Psoas muscle (tissue), 7 donors: ENCODE measurements at regions not wholly inside any gene's neighbourhood (a gene's known extent, or its start where the extent isn't known, plus 50 kb on each side); places are given as distances from the start of the nearest gene placed in this dataset.
"Not testable (repeated sequence)": the region's sequence is repeated elsewhere in the genome, so short reads cannot be mapped to it uniquely, and the experiment has no call there.

Experiments used
- ATAC-seq, 4 donors: fragments of 200-7000 bp; cut with Tn5 transposase; one replicate each; pipeline ENCODE4 v1.9.1; 2020; ENCODE audit warnings: moderate library complexity in 3 of 4, mild to moderate bottlenecking in 2 of 4
- DNase-seq, 2 donors: peaks; one replicate each; pipeline ENCODE4 v3.0.0-alpha.2; 2020
- H3K27ac ChIP-seq: fragments of 200-600 bp; one replicate; pipeline ENCODE4 v1.8.0; 2022
- H3K27me3 ChIP-seq, 3 donors: fragments of 200-600 bp in 1 of 3; one replicate each; pipeline versions ENCODE4 v1.6.1 to v1.8.0; 2013 to 2022; ENCODE audit warnings: low read length in 2 of 3, mild to moderate bottlenecking in 2 of 3, moderate library complexity in 1 of 3; ENCODE audit not compliant: insufficient read depth in 3 of 3
- H3K36me3 ChIP-seq, 2 donors: fragments of 200-600 bp in 1 of 2; one replicate each; pipeline versions ENCODE4 v1.6.1 to v1.8.0; 2013 to 2022; ENCODE audit warnings: low read depth in 1 of 2, mild to moderate bottlenecking in 1 of 2, moderate library complexity in 1 of 2; ENCODE audit not compliant: insufficient read depth in 1 of 2
- H3K4me1 ChIP-seq: fragments of 200-600 bp; one replicate; pipeline ENCODE4 v1.8.0; 2022
- H3K4me3 ChIP-seq: fragments of 200-600 bp; one replicate; pipeline ENCODE4 v1.8.0; 2022; ENCODE audit warnings: mild to moderate bottlenecking
- H3K9me3 ChIP-seq: fragments of 200-600 bp; one replicate; pipeline ENCODE4 v1.8.0; 2022
- CTCF ChIP-seq: fragments of 200-600 bp; IDR thresholded peaks from one replicate; pipeline ENCODE4 v1.8.0; 2022; ENCODE audit warnings: antibody characterized with exemption
- WGBS, 3 donors: extraction: QIAGEN DNeasy Blood & Tissue Kit; methylation state at CpG; one replicate each; pipeline versions ENCODE4 v1.1.6 to v1.1.7; 2013; 5-methylcytosine and 5-hydroxymethylcytosine counted together
- intact Hi-C, 2 donors: fragments of 100-400 bp; cut with DNase I; formaldehyde crosslinking; loops; one replicate each; pipeline versions ENCODE4 v1.11.0 to v1.14.2; 2022
- donor health status: healthy with polysubstance abuse.
- donor health status: DM: no; HTN: no; CAD: no; lungs with moderate emphysema.
- donor health status: Bipolar disorder and iron deficiency.
- donor health status: healthy.
- donor health status: DM: yes; HTN: yes; CAD: no.
- donor health status: DM: no; HTN: no; CAD: no.
- donor health status: DM: yes; HTN: yes; CAD: no.

GRCh38 chr6:140202964-140203515, 828.6 kb upstream of the CITED2 start:
- Histone ChIP-seq H3K27ac (no peak overlapping the region), H3K27me3 (no peaks in the 10 kb centered on the region), H3K36me3 (no peaks in the 10 kb centered on the region), H3K4me3 (no peak overlapping the region), H3K4me1 (peaks cover 7% of the 10 kb centered on the region), H3K9me3 (no peaks in the 10 kb centered on the region)
- DNase-seq (no peak), ATAC-seq (no peak)
- intact Hi-C loops = no loop called here
- no peak for TF ChIP-seq CTCF
- WGBS, 3 donors = 68 to 73% (median 70%) methylated on average over 2 of the region's 2 CpGs

DNA sequence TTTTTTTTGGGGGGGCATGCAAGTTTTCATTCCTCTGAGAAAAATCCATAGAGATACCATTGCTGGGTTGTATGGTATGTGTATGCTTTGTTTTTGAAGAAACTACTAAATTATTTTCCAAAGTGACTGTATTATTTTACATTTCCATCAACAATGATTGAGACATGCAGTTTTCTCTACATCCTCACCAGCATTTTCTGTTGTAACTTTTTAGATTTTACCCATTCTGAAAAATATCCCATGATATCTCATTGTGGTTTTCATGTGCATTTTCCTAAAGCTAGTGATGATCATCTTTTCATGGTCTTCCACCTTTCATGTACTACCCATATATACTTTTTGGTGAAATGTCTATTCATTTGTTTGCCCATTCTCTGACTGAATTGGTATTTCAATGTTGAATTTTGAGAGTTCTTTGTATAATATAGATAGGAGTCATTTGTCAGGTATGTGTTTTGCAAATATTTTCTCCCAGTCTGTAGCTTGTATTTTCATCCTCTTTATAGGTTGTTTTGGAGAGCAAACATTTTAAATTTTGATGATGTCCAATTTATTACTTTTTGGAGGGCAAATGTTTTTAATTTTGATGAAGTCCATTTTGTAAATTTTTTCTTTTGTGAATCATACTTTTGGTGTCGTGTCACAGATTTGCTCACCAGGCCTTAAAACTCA, 827.5 kb upstream of the CITED2 start:
- no peak for TF ChIP-seq CTCF
- Histone ChIP-seq H3K36me3 (no peaks in the 10 kb centered on the region), H3K27me3 (no peaks in the 10 kb centered on the region), H3K9me3 (no peaks in the 10 kb centered on the region), H3K4me1 (peaks cover 7% of the 10 kb centered on the region), H3K27ac (no peak overlapping the region), H3K4me3 (no peak overlapping the region)
- ATAC-seq = no peak
- intact Hi-C loops = no loop called here
- no peak for DNase-seq
- WGBS, 3 donors = 92 to 100% (median 95%) methylated on average over 1 of the region's 1 CpG

- TF ChIP-seq CTCF = no peak
- no peak overlapping the region for H3K4me3 ChIP-seq
- no peaks in the 10 kb centered on the region for H3K4me1 ChIP-seq
- 98 to 100% (median 99%) methylated on average over 2 of the region's 2 CpGs for WGBS, 3 donors
- H3K36me3 ChIP-seq = no peaks in the 10 kb centered on the region
- peaks cover 6% of the 10 kb centered on the region for H3K9me3 ChIP-seq
- intact Hi-C loops = no loop called here
- H3K27me3 ChIP-seq = no peaks in the 10 kb centered on the region
- no peak for ATAC-seq
- H3K27ac ChIP-seq = no peak overlapping the region
- no peak for DNase-seq
Observed at GRCh38 chr6:140193269-140193668, 818.8 kb upstream of the CITED2 start.

- intact Hi-C loops = no loop called here
- H3K27ac ChIP-seq = no peak overlapping the region
- no peak for DNase-seq
- no peak overlapping the region for H3K4me3 ChIP-seq
- no peak for TF ChIP-seq CTCF
- 87 to 97% (median 87%) methylated on average over 1 of the region's 1 CpG for WGBS, 3 donors
- no peaks in the 10 kb centered on the region for H3K4me1 ChIP-seq
- H3K9me3 ChIP-seq = peaks cover 6% of the 10 kb centered on the region
- H3K36me3 ChIP-seq = no peaks in the 10 kb centered on the region
- no peak for ATAC-seq
- H3K27me3 ChIP-seq = no peaks in the 10 kb centered on the region
Observed at GRCh38 chr6:140192018-140192417, 817.6 kb upstream of the CITED2 start.

- intact Hi-C loops, H3K27me3 ChIP-seq, H3K4me1 ChIP-seq, DNase-seq, H3K36me3 ChIP-seq, ATAC-seq, H3K4me3 ChIP-seq, H3K27ac ChIP-seq, H3K9me3 ChIP-seq: not testable (repeated sequence)
- 83 to 89% (median 83%) methylated on average over 1 of the region's 1 CpG for WGBS, 3 donors
Observed at GRCh38 chr6:140189263-140189662, 814.8 kb upstream of the CITED2 start.
